Smooth muscle cell (in vitro differentiated cells): ENCODE measurements at regions not wholly inside any gene's neighbourhood (a gene's known extent, or its start where the extent isn't known, plus 50 kb on each side); places are given as distances from the start of the nearest gene placed in this dataset.

Experiments used
- DNase-seq: peaks from one replicate; lab custom pipeline; 2025; ENCODE audit not compliant: unreplicated experiment; lab: John Stamatoyannopoulos, UW
- H2AFZ ChIP-seq: fragments of 200-600 bp; sonication (generic); 2 replicates; pipeline ENCODE4 v1.6.0; 2016; ENCODE audit warnings: antibody characterized with exemption, low read depth, mild to moderate bottlenecking
- H3F3A ChIP-seq: fragments of 200-600 bp; sonication (generic); 2 replicates; pipeline ENCODE4 v1.6.0; 2017; ENCODE audit warnings: antibody characterized with exemption, low read depth
- H3K27ac ChIP-seq: fragments of 200-600 bp; sonication (generic); 2 replicates; pipeline ENCODE4 v1.5.1; 2016; ENCODE audit warnings: low read depth, mild to moderate bottlenecking
- H3K27me3 ChIP-seq: fragments of 200-600 bp; sonication (generic); 2 replicates; pipeline ENCODE4 v1.6.1; 2016; ENCODE audit warnings: low read depth, mild to moderate bottlenecking
- H3K36me3 ChIP-seq: fragments of 200-600 bp; sonication (generic); 2 replicates; pipeline ENCODE4 v1.5.1; 2016; ENCODE audit warnings: low read depth
- H3K4me1 ChIP-seq: fragments of 200-600 bp; sonication (generic); 2 replicates; pipeline ENCODE4 v1.5.1; 2016; ENCODE audit warnings: low read depth
- H3K4me2 ChIP-seq: fragments of 200-600 bp; sonication (generic); 2 replicates; pipeline ENCODE4 v1.6.0; 2016; ENCODE audit warnings: mild to moderate bottlenecking
- H3K4me3 ChIP-seq: fragments of 200-600 bp; sonication (generic); 2 replicates; pipeline ENCODE4 v1.5.1; 2016; ENCODE audit warnings: mild to moderate bottlenecking
- H3K79me2 ChIP-seq: fragments of 200-600 bp; sonication (generic); 2 replicates; pipeline ENCODE4 v1.6.0; 2016; ENCODE audit warnings: low read depth, mild to moderate bottlenecking
- H3K9ac ChIP-seq: fragments of 200-600 bp; sonication (generic); 2 replicates; pipeline ENCODE4 v1.6.0; 2016; ENCODE audit warnings: low read depth
- H3K9me3 ChIP-seq: fragments of 200-600 bp; sonication (generic); replicated peaks from 2 replicates; pipeline ENCODE4 v1.5.1; 2016; ENCODE audit warnings: low read depth
- H4K20me1 ChIP-seq: fragments of 200-600 bp; sonication (generic); 2 replicates; pipeline ENCODE4 v1.6.0; 2016; ENCODE audit warnings: low read depth
- WGBS: methylation state at CpG from one replicate; pipeline ENCODE4 v1.1.7; 2016; ENCODE audit warnings: low lambda C conversion rate; 5-methylcytosine and 5-hydroxymethylcytosine counted together
- TF ChIP-seq, protein P1 (sequence below): fragments of 200-600 bp; sonication (generic); IDR thresholded peaks from 2 replicates; pipeline ENCODE4 v1.5.1; 2017; ENCODE audit warnings: borderline replicate concordance, mild to moderate bottlenecking, antibody characterized with exemption; ENCODE audit not compliant: insufficient read depth, poor library complexity, severe bottlenecking

DNA sequence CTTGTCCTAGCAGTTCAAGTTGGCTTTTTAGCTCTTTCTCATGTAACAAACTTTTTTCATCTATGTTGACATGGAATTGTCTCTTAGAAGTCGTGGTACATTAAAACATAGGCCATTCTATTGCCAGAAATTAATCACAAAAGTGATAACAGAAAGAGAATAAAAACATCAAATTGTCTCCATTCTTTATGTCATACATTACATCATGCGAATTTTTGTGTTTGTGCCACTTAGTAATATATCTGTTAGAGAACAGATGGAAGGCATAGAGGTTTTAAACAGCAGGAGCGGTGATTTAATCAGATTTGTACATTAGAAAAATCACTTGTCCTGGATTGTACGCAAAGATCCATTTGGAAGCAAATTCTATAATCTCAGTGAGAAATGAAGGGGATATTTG, 136.5 kb upstream of the CDH20 start:
- no peak overlapping the region for H3K9ac ChIP-seq
- H3K27me3 ChIP-seq, result no peaks in the 10 kb centered on the region
- H3F3A ChIP-seq, result no peaks in the 10 kb centered on the region
- H3K27ac ChIP-seq, result no peak overlapping the region
- no peaks in the 10 kb centered on the region for H4K20me1 ChIP-seq
- TF ChIP-seq, protein P1, sequence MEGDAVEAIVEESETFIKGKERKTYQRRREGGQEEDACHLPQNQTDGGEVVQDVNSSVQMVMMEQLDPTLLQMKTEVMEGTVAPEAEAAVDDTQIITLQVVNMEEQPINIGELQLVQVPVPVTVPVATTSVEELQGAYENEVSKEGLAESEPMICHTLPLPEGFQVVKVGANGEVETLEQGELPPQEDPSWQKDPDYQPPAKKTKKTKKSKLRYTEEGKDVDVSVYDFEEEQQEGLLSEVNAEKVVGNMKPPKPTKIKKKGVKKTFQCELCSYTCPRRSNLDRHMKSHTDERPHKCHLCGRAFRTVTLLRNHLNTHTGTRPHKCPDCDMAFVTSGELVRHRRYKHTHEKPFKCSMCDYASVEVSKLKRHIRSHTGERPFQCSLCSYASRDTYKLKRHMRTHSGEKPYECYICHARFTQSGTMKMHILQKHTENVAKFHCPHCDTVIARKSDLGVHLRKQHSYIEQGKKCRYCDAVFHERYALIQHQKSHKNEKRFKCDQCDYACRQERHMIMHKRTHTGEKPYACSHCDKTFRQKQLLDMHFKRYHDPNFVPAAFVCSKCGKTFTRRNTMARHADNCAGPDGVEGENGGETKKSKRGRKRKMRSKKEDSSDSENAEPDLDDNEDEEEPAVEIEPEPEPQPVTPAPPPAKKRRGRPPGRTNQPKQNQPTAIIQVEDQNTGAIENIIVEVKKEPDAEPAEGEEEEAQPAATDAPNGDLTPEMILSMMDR, result no peak
- H3K4me1 ChIP-seq, result no peaks in the 10 kb centered on the region
- 81% methylated on average over 4 of the region's 4 CpGs for WGBS
- H3K79me2 ChIP-seq, result no peaks in the 10 kb centered on the region
- H2AFZ ChIP-seq, result no peak overlapping the region
- H3K36me3 ChIP-seq, result no peaks in the 10 kb centered on the region
- H3K4me2 ChIP-seq, result no peak overlapping the region
- no peak for DNase-seq
- no peaks in the 10 kb centered on the region for H3K9me3 ChIP-seq
- H3K4me3 ChIP-seq, result no peak overlapping the region

DNA sequence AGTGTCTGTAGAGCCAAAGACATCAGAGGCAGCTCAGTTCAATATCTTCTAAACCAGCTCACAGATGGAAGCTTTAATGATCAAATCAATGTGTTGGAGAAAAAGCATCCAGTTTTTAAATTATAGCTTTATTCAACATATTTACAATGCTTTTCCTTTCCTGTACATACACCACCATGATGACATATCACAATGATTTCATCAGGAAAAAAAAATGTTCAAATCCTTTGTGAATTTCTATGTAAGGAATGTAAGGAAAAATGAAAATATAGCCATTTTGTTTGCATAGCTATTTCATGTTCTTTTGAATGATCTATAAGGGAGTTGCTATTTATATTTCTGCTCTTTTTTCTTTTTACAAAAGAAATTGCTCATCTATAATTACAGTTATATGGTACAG, 134.7 kb upstream of the CDH20 start:
- H4K20me1 ChIP-seq, result no peaks in the 10 kb centered on the region
- H3K9me3 ChIP-seq, result no peaks in the 10 kb centered on the region
- no peak overlapping the region for H3K9ac ChIP-seq
- no peaks in the 10 kb centered on the region for H3K4me1 ChIP-seq
- TF ChIP-seq, protein P1, result no peak
- H3K27ac ChIP-seq, result no peak overlapping the region
- H3K36me3 ChIP-seq, result no peaks in the 10 kb centered on the region
- H2AFZ ChIP-seq, result no peak overlapping the region
- no peak overlapping the region for H3K4me3 ChIP-seq
- H3K27me3 ChIP-seq, result no peaks in the 10 kb centered on the region
- no peaks in the 10 kb centered on the region for H3F3A ChIP-seq
- H3K79me2 ChIP-seq, result no peaks in the 10 kb centered on the region
- H3K4me2 ChIP-seq, result no peak overlapping the region
- no peak for DNase-seq

DNA sequence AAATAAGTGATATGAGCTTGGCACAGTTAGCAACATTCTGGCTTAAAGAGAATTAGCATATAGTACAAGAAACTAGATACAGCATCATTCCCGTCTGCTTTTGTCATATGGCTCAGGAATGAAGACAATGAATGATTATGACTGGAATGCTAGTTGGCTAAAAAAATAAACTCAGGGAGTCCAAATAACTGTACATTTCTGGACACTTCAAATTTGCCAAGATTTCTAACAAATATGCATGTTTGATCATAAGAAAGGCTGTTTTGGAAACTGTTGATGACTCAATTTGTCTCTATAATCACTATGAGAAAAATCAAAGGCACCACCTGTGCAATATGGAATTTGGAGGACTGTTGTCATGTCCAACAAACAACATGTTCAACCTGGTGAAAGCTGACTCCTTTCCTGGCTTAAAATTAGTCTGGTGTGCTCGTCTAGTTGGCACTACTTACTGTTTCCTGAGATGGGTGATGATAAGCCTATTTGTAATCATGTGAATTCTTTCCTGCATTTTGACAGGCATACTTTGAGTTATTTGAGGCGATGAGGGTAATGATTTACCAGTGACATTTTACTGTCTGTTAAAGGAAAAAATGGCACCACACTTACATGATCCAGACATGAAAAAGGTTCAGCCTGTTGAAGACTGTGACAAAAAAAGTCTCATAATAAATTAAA, 133.9 kb upstream of the CDH20 start:
- no peaks in the 10 kb centered on the region for H3K36me3 ChIP-seq
- no peak overlapping the region for H3K27ac ChIP-seq
- H3K4me3 ChIP-seq, result no peak overlapping the region
- H4K20me1 ChIP-seq, result no peaks in the 10 kb centered on the region
- H3K9ac ChIP-seq, result no peak overlapping the region
- H3K79me2 ChIP-seq, result no peaks in the 10 kb centered on the region
- H3K27me3 ChIP-seq, result no peaks in the 10 kb centered on the region
- H3K4me2 ChIP-seq, result no peak overlapping the region
- no peak overlapping the region for H2AFZ ChIP-seq
- 66% methylated on average over 3 of the region's 3 CpGs for WGBS
- H3F3A ChIP-seq, result no peaks in the 10 kb centered on the region
- H3K9me3 ChIP-seq, result no peaks in the 10 kb centered on the region
- TF ChIP-seq, protein P1, result no peak
- DNase-seq, result no peak
- H3K4me1 ChIP-seq, result no peaks in the 10 kb centered on the region

DNA sequence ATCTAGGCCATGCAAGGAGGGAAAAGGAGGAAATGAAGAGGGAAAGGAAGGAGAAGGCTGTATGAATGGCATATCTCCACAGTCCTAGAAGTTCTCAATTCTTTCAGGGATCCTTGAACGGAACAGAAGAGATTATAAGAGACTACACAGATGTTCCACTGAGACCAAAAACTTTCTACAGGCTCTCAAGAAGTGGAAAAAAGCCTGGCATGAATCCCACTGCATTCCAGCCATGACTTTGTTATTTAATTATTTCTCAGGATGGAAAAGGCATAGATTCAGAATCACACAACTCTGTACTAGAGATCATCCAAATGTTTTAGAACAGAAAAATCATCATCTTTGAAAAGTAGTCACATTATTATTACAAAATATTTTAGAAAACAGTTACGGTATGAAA, 131.7 kb upstream of the CDH20 start:
- no peak for DNase-seq
- H3K79me2 ChIP-seq, result no peaks in the 10 kb centered on the region
- TF ChIP-seq, protein P1, result no peak
- H3K27ac ChIP-seq, result no peak overlapping the region
- H2AFZ ChIP-seq, result no peak overlapping the region
- H3K27me3 ChIP-seq, result no peaks in the 10 kb centered on the region
- H3K9ac ChIP-seq, result no peak overlapping the region
- H3K4me1 ChIP-seq, result no peaks in the 10 kb centered on the region
- no peaks in the 10 kb centered on the region for H3K36me3 ChIP-seq
- no peaks in the 10 kb centered on the region for H4K20me1 ChIP-seq
- H3K4me3 ChIP-seq, result no peak overlapping the region
- H3F3A ChIP-seq, result no peaks in the 10 kb centered on the region
- 67% methylated on average over 2 of the region's 2 CpGs for WGBS
- no peaks in the 10 kb centered on the region for H3K9me3 ChIP-seq
- no peak overlapping the region for H3K4me2 ChIP-seq
